Activated CD4-positive, alpha-beta T cell treated with anti-CD3 and anti-CD28 coated beads, Interleukin-2, amount 50 U/mL, for 48 hours (primary cell): ENCODE measurements at regions not wholly inside any gene's neighbourhood (a gene's known extent, or its start where the extent isn't known, plus 50 kb on each side); places are given as distances from the start of the nearest gene placed in this dataset.

Experiments
- DNase-seq, 2 experiments: peaks; one replicate each; pipeline ENCODE4 v3.0.0-alpha.2; 2020

GRCh38 chr12:4859478-4860210 lies 50.1 kb upstream of the KCNA1 start:
- no peak for DNase-seq
